DND-41 (cell line): ENCODE measurements at regions not wholly inside any gene's neighbourhood (a gene's known extent, or its start where the extent isn't known, plus 50 kb on each side); places are given as distances from the start of the nearest gene placed in this dataset.

Source experiments
- EZH2 ChIP-seq: IDR thresholded peaks from 3 replicates; pipeline ENCODE4 v1.6.1; 2012; ENCODE audit warnings: borderline replicate concordance, low read depth, mild to moderate bottlenecking, moderate library complexity, low read length, inconsistent platforms; ENCODE audit not compliant: severe bottlenecking
- TF ChIP-seq, protein P1 (sequence below): IDR thresholded peaks from 2 replicates; pipeline ENCODE4 v1.5.1; 2012; ENCODE audit warnings: borderline replicate concordance, low read length, moderate library complexity, mild to moderate bottlenecking; ENCODE audit not compliant: poor library complexity, severe bottlenecking; ENCODE audit errors: extremely low read depth

DNA sequence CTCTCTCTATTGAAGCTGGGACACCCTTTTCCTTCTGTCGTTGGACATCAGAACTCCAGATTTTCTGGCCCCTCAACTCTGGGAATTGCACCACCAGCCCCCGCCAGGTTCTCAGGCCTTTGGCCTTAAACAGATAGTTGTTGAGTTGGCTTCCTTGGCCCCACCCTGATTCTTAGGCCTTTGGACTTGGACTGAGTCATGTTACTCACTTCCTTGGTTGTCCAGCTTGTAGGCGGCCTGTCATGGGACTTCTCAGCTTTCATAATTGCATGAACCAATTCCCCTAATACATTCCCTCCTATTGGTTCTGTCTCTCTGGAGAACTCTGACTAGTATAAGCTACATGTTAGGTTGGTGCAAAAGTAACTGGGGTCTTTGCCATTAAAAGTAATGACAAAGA lies 195.7 kb downstream of the GPAT3 start:
- TF ChIP-seq, protein P1, sequence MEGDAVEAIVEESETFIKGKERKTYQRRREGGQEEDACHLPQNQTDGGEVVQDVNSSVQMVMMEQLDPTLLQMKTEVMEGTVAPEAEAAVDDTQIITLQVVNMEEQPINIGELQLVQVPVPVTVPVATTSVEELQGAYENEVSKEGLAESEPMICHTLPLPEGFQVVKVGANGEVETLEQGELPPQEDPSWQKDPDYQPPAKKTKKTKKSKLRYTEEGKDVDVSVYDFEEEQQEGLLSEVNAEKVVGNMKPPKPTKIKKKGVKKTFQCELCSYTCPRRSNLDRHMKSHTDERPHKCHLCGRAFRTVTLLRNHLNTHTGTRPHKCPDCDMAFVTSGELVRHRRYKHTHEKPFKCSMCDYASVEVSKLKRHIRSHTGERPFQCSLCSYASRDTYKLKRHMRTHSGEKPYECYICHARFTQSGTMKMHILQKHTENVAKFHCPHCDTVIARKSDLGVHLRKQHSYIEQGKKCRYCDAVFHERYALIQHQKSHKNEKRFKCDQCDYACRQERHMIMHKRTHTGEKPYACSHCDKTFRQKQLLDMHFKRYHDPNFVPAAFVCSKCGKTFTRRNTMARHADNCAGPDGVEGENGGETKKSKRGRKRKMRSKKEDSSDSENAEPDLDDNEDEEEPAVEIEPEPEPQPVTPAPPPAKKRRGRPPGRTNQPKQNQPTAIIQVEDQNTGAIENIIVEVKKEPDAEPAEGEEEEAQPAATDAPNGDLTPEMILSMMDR: no peak
- no peak for TF ChIP-seq EZH2
